MG63 (cell line): ENCODE measurements at regions not wholly inside any gene's neighbourhood (a gene's known extent, or its start where the extent isn't known, plus 50 kb on each side); places are given as distances from the start of the nearest gene placed in this dataset.

Source experiments
- DNase-seq: peaks from one replicate; pipeline ENCODE4 v3.0.0-alpha.2; 2020
- H3K27me3 ChIP-seq: fragments of 250-450 bp; sonication (Bioruptor Pico); 2 replicates; pipeline ENCODE4 v1.5.1; 2020; ENCODE audit warnings: mild to moderate bottlenecking, moderate library complexity
- H3K36me3 ChIP-seq: fragments of 250-450 bp; sonication (Bioruptor Pico); 2 replicates; pipeline ENCODE4 v1.5.1; 2020; ENCODE audit warnings: mild to moderate bottlenecking, moderate library complexity
- H3K4me3 ChIP-seq: fragments of 250-450 bp; sonication (Bioruptor Pico); 2 replicates; pipeline ENCODE4 v1.5.1; 2020; ENCODE audit warnings: mild to moderate bottlenecking, moderate library complexity
- H3K9me3 ChIP-seq: fragments of 250-450 bp; sonication (Bioruptor Pico); 2 replicates; pipeline ENCODE4 v1.5.1; 2020; ENCODE audit warnings: mild to moderate bottlenecking, moderate library complexity

- H3K4me3 ChIP-seq: no peak overlapping the region
- H3K9me3 ChIP-seq: no peaks in the 10 kb centered on the region
- DNase-seq: no peak
Observed at GRCh38 chr1:147811273-147811672, 50.9 kb upstream of the GJA5 start.

GRCh38 chr1:147811751-147812150 lies 51.3 kb upstream of the GJA5 start:
- DNase-seq: no peak

More at GRCh38 chr1:147811273-147811672, 50.9 kb upstream of the GJA5 start:
- H3K36me3 ChIP-seq: no peaks in the 10 kb centered on the region
- no peaks in the 10 kb centered on the region for H3K27me3 ChIP-seq

GRCh38 chr1:147812799-147813198 lies 52.4 kb upstream of the GJA5 start:
- no peaks in the 10 kb centered on the region for H3K27me3 ChIP-seq
- no peak overlapping the region for H3K4me3 ChIP-seq
- no peaks in the 10 kb centered on the region for H3K9me3 ChIP-seq
- no peaks in the 10 kb centered on the region for H3K36me3 ChIP-seq
- DNase-seq: no peak

More at GRCh38 chr1:147811751-147812150, 51.3 kb upstream of the GJA5 start:
- no peaks in the 10 kb centered on the region for H3K36me3 ChIP-seq
- H3K27me3 ChIP-seq: no peaks in the 10 kb centered on the region
- H3K9me3 ChIP-seq: no peaks in the 10 kb centered on the region
- no peak overlapping the region for H3K4me3 ChIP-seq

- no peaks in the 10 kb centered on the region for H3K27me3 ChIP-seq
- no peaks in the 10 kb centered on the region for H3K9me3 ChIP-seq
- no peaks in the 10 kb centered on the region for H3K36me3 ChIP-seq
- no peak overlapping the region for H3K4me3 ChIP-seq
- no peak for DNase-seq
Observed at GRCh38 chr1:147815503-147815902, 55.1 kb upstream of the GJA5 start.

GRCh38 chr1:147820761-147821297 lies 60.4 kb upstream of the GJA5 start:
- Histone ChIP-seq H3K27me3 (no peaks in the 10 kb centered on the region), H3K36me3 (no peaks in the 10 kb centered on the region), H3K4me3 (no peak overlapping the region), H3K9me3 (no peaks in the 10 kb centered on the region)
- DNase-seq: no peak

GRCh38 chr1:147821883-147822282 lies 61.5 kb upstream of the GJA5 start:
- no peaks in the 10 kb centered on the region for H3K36me3 ChIP-seq
- no peak for DNase-seq
- H3K4me3 ChIP-seq: no peak overlapping the region
- H3K9me3 ChIP-seq: no peaks in the 10 kb centered on the region
- H3K27me3 ChIP-seq: no peaks in the 10 kb centered on the region

GRCh38 chr1:147822292-147822691 lies 61.9 kb upstream of the GJA5 start:
- Histone ChIP-seq H3K9me3 (no peaks in the 10 kb centered on the region), H3K4me3 (no peak overlapping the region), H3K36me3 (no peaks in the 10 kb centered on the region), H3K27me3 (no peaks in the 10 kb centered on the region)
- no peak for DNase-seq

GRCh38 chr1:147824001-147824400 lies 63.6 kb upstream of the GJA5 start:
- Histone ChIP-seq H3K9me3 (no peaks in the 10 kb centered on the region), H3K27me3 (peaks cover 5% of the 10 kb centered on the region; the same call in 1 of the 2 replicates), H3K36me3 (no peaks in the 10 kb centered on the region), H3K4me3 (no peak overlapping the region)
- DNase-seq: no peak

GRCh38 chr1:147824798-147825197 lies 64.4 kb upstream of the GJA5 start:
- no peak for DNase-seq
- peaks cover 5% of the 10 kb centered on the region; the same call in 1 of the 2 replicates for H3K27me3 ChIP-seq
- H3K36me3 ChIP-seq: no peaks in the 10 kb centered on the region
- H3K4me3 ChIP-seq: no peak overlapping the region
- H3K9me3 ChIP-seq: no peaks in the 10 kb centered on the region

GRCh38 chr1:147825586-147825985 lies 65.2 kb upstream of the GJA5 start:
- Histone ChIP-seq H3K36me3 (no peaks in the 10 kb centered on the region), H3K27me3 (peaks cover 5% of the 10 kb centered on the region; the same call in 1 of the 2 replicates), H3K4me3 (no peak overlapping the region), H3K9me3 (no peaks in the 10 kb centered on the region)
- no peak for DNase-seq

- Histone ChIP-seq H3K27me3 (peaks cover 5% of the 10 kb centered on the region; the same call in 1 of the 2 replicates), H3K36me3 (no peaks in the 10 kb centered on the region), H3K9me3 (no peaks in the 10 kb centered on the region), H3K4me3 (no peak overlapping the region)
- DNase-seq: no peak
Observed at GRCh38 chr1:147826259-147826658, 65.9 kb upstream of the GJA5 start.

- no peak for DNase-seq
- Histone ChIP-seq H3K27me3 (peaks cover 4% of the 10 kb centered on the region; the same call in 1 of the 2 replicates), H3K36me3 (no peaks in the 10 kb centered on the region), H3K9me3 (no peaks in the 10 kb centered on the region), H3K4me3 (no peak overlapping the region)
Observed at GRCh38 chr1:147833231-147833860, 69.2 kb upstream of the GJA8 start.

GRCh38 chr1:147834181-147834580 lies 68.4 kb upstream of the GJA8 start:
- H3K36me3 ChIP-seq: no peaks in the 10 kb centered on the region
- no peaks in the 10 kb centered on the region for H3K27me3 ChIP-seq
- DNase-seq: no peak
- no peak overlapping the region for H3K4me3 ChIP-seq
- H3K9me3 ChIP-seq: no peaks in the 10 kb centered on the region

- no peak for DNase-seq
- Histone ChIP-seq H3K36me3 (no peaks in the 10 kb centered on the region), H3K4me3 (no peak overlapping the region), H3K27me3 (no peaks in the 10 kb centered on the region), H3K9me3 (no peaks in the 10 kb centered on the region)
Observed at GRCh38 chr1:147834810-147835209, 67.8 kb upstream of the GJA8 start.

- Histone ChIP-seq H3K27me3 (no peaks in the 10 kb centered on the region), H3K9me3 (no peaks in the 10 kb centered on the region), H3K4me3 (no peak overlapping the region), H3K36me3 (no peaks in the 10 kb centered on the region)
- no peak for DNase-seq
Observed at GRCh38 chr1:147837129-147837963, 65.2 kb upstream of the GJA8 start.

- H3K27me3 ChIP-seq: no peaks in the 10 kb centered on the region
- no peak overlapping the region for H3K4me3 ChIP-seq
- H3K9me3 ChIP-seq: no peaks in the 10 kb centered on the region
- no peak for DNase-seq
- no peaks in the 10 kb centered on the region for H3K36me3 ChIP-seq
Observed at GRCh38 chr1:147837964-147838292, 64.7 kb upstream of the GJA8 start.

GRCh38 chr1:147840909-147841308 lies 61.7 kb upstream of the GJA8 start:
- Histone ChIP-seq H3K9me3 (no peaks in the 10 kb centered on the region), H3K4me3 (no peak overlapping the region), H3K27me3 (no peaks in the 10 kb centered on the region), H3K36me3 (no peaks in the 10 kb centered on the region)
- DNase-seq: no peak

GRCh38 chr1:147842578-147842977 lies 60.0 kb upstream of the GJA8 start:
- no peak for DNase-seq
- Histone ChIP-seq H3K27me3 (no peaks in the 10 kb centered on the region), H3K9me3 (no peaks in the 10 kb centered on the region), H3K36me3 (no peaks in the 10 kb centered on the region), H3K4me3 (no peak overlapping the region)
